Occipital lobe (tissue), 2 donors: ENCODE measurements at regions not wholly inside any gene's neighbourhood (a gene's known extent, or its start where the extent isn't known, plus 50 kb on each side); places are given as distances from the start of the nearest gene placed in this dataset.
A peak's percentile ranks its signal among the peaks of the same experiment; 100 is the strongest.

Source experiments
- DNase-seq: peaks from one replicate; lab custom pipeline; 2025; lab: John Stamatoyannopoulos, UW
- small RNA-seq: library from RNA; depleted of rRNA; stranded (forward); fragments of <200 nt; gene quantifications from one replicate; pipeline ENCODE3, GENCODE V24; 2014

DNA sequence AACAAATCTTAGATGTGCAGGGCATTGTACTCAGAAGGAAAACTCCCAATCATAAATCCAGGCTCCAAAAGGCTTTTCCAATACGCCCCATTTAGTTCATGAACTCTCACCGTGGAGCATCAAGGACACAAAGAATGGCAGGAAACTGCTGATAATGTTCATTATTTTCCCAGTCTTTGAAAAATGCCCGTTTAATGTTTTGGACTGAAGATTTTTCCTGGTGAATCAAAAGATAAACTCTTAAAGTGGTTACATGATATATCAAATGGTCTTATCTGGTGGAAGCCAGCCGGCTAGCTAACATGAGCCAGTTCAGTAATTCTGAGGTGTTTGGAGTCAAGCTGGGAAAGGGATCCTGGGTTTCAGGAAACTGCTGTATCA, 62.1 kb upstream of the AP1S2 start:
- no peak for DNase-seq

DNA sequence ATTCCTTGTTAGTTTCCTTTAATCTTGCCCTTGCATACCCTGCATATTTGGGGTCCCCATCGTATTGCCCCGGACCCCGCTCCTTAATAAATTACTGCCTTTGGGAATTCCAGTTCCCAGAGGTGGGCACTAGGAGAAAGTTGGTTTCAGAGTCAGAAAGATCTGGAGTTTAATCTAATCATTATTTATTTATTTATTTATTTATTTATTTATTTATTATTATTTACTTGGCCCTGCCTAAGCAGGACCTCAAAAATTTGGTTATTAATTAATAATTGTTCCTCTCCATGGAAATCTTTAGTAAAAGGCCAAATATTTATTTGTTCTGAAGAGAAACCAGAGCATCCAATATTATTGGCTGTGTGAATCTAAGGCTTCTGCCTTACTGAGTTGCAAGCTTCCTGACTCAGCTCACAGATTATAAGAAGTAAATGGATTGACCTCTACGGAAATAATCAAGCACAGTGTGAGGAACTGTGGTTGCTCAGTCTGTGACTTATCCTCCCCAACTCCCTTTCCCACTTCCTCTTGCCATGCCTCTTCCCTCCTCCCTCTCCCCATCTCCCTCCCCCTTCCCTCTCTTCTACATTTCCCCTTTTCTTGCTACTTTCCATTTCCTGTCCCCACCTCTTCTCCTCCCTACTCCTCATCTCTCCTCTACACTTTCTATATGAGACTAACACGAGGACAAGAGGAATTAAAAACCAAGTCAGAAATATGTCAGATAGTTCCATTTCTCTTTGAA, 61.5 kb upstream of the AP1S2 start:
- DNase-seq: no peak

DNA sequence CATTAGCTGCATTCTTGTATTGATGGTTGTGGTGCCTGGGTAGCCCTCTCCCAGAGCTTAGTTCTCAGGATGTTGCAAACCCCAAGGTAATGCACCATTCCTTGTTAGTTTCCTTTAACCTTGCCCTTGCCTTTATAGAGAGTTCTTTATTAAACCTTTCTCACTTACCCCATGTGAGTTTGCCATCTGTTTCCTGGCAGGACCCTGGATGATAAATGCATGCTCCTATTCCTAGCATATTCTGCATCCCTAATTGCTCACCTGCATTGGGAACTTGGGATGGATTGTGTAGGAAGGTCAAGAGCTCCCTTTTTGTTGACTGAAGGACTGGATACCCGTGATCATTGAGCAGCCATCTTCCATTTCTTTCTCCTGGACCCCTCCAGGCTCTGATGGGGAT, 59.9 kb upstream of the AP1S2 start:
- no peak for DNase-seq

DNA sequence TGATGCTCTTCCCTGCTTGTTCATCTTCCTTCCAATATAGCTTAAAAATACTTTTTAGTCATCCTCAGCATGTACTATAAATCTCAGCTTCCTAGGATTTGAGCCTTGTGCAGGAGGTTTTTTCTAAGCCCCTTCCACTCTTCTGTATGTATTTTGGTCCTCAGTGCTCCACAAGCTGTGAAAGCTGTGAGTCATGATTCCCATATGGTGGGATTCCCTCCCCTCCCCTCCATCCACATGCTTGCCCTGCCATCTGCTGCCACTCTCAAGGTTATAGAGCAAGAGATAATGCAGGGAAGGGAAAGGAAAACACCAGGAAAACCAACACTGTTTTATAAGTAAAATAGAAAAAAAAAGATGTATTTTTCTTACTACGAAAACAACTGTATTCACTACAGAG, 58.5 kb upstream of the AP1S2 start:
- DNase-seq: no peak

DNA sequence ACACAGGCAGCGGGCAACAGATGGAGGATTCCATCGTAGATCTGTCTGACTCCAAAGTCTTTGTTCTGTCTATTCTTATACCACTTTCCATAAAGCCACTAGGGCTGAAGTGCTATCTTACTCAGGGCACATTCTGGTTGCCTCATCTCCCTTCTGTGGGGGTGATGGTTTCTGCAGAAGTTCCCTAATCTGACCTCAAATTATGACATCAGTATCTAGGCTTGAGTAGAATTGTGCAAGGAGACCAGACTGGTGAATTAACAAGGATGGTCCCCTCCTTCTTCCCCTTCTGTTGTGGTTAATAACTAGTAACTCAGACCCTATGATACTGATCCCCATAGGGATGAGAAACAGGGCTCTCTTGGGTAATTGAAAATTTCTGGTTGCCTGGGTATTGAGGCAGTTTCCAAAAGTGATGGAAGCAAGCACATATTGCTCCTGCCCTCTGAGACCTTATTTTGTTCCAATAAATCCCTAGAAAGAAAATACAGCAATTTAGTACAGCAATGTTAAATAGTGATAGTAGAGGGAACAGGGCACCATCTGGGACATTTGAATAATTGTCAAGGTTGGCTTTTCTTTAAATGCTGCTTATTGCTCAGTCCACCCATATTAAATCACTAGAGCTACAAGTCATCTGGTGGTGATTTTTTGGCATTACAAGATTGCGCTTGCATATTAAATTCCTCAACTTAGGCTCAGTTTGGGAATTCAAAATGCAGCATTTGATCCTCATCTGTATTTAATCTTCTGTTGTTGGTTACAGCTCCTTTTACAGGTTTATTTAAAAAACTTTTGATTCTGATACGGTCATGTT, 57.3 kb upstream of the AP1S2 start:
- DNase-seq: no peak

DNA sequence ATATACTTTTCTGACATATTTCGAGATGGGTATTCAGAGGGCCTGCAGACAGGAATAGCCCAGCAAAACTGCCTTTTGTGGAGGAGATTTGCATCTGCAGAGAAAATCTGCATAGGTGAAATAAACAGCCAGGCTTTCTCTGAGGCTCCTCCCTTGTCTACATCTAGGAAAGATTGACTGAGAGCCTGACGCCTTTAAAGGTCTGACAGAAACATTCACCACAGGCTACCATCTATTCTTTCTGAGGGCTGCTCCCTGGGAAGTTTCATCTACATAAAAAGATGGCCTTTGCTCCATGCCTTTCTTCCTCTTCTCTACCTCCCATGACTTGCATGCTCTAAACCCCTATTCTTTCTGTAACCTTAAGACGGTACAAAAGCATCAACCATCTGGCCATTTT, 55.0 kb upstream of the AP1S2 start:
- DNase-seq: no peak

DNA sequence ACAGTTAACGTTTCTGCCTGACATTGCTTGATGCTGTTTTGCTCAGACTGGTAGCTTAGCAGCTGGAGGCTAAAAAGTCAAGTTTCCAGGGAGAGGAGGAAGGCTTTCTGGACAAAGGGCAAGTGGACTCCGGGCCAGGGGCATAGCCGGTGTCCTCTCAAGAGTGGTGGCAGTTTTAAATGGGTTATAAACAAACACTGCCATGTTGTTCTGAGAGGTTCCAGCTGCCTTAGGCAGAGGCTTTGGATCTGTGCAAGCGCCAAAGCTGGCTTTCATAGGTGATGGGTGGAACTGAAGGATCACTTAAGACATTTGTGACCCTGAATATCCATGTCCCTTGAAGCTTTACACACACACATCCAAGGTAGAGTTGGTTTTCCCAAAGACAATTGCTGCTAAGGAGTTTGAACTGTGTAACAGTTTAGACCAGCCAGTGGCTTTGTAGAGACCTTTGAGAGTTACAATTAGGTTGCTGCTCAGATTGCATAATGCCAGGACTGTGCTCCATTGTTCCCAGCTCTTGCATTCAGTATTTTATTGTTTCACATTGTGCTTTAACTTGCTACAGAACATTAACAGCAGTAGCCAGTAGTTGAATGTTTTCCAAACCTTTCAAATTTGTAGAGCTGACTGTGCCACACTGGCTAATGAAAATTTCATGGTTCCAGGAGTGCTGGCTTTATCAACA, 54.1 kb upstream of the AP1S2 start:
- peak; percentile 0 for DNase-seq

DNA sequence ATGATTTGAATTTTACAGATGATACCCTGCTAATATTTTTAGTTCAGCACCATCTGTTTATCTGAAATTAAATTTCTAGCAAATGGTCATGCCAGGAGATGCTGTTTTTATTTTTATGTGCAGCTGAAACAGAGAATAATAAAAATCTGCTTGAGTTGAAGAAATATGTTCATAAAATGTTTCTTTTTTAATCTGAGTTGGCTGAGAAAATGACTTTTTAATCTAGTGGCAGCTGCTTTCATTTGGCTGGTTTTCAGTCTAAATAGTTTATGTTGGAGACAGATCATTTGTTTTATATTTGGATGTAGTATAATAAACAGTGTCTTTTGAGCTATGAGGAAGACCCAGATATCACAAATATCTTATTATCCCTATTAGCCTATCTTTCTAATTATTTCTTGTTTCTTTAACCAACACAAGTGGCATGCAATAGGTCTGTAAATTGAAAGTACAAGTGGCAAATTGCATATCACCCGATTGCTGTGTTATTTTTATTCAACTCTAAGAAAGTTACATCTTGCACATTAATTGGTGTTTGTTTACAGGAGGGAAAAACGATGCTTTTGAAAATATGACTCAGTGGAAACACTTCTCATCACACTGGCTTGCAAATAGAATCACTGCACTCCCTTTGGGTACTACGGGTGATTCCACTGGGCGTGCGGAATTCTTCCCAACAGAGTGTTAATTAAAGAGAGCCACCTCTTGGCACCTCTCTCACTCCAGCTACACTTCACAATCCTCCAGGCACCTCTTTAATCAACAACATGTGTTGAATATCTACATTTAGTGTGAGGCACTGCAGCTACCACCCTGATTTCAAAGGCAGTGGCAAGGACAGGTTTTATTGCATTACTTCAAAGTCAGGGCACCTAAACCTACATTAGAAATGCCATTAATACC, 51.7 kb upstream of the AP1S2 start:
- DNase-seq: no peak

Small RNA genes in the stretch of these regions (small RNA-seq; reads per million reads assigned to genes)
- 1.3 reads per million, percentile 78 among the genes with 10 or more reads in this experiment for gene RNU5F-7P
